ENCODE measurements at regions not wholly inside any gene's neighbourhood (a gene's known extent, or its start where the extent isn't known, plus 50 kb on each side); places are given as distances from the start of the nearest gene placed in this dataset.

- DNase-seq, result no peak
Measured at GRCh38 chr9:80259079-80259478, 687.3 kb downstream of the TLE4 start.

- no peak for DNase-seq
Measured at GRCh38 chr9:80251778-80252177, 680.0 kb downstream of the TLE4 start.

- DNase-seq, result no peak
Measured at GRCh38 chr9:80242022-80242421, 670.3 kb downstream of the TLE4 start.

GRCh38 chr9:80235752-80236151, 664.0 kb downstream of the TLE4 start:
- no peak for DNase-seq

DNA sequence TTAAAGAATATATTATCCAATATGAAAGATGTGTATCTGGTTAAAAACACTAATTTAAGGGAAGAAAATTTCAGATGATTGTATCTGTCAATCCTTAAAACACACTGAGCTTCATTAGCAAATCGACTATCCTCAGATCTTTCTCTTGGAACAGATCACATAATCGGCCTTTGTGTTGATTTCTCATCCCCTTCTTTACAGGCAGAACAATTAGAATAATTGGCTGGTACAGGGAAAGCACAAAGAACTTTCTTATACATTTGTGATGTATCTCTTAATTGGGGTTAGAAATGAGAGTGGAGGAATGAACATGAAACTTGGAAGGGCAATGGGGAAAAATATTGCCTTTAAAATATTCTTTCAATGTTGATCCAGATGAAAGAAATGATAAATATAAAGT, 662.1 kb downstream of the TLE4 start:
- no peak for DNase-seq

GRCh38 chr9:80233102-80233843, 661.5 kb downstream of the TLE4 start:
- DNase-seq, result no peak

DNA sequence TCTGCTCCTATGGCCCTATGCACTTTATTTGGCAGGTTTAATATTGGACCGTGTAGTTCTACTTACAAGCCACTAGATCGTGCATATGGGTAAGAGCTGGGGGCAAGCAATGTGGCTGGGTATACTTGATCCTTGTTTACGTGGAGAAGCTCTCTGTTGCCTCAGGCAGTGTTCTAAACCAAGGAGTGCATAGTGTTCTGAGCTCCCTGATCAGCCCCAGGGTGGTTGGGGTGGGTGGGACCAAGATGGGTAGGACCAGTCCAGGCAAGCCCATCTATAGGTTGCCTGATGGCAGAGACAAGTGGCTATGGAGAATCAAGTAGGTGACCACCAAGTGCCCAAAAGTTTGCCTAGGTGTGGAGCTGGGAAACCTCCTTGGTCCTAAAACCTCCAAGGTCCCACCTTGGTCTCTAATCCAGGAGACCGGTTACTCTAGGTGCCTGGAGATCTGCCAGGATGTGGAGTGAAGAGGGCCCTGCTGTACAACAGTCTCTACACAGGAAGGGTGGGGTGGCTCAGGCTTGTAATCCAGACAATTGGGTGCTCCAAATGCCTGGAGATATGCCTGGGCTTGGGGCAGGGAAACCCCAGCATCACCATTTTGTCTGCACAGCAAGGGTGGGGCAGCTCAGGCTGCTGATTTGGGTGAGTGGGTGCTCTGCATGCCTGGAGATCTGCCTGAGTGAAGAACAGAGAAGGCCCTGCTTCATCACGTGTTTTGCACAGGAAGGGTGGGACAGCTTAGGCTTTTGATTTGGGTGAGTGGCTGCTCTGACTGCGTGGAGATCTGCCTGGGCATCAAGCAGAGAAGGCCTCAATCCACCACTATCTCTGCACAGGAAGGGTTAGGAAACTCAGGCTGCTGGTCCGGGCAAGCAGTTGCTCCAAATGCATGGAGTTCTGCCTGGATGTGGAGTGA, 659.8 kb downstream of the TLE4 start:
- no peak for DNase-seq

DNA sequence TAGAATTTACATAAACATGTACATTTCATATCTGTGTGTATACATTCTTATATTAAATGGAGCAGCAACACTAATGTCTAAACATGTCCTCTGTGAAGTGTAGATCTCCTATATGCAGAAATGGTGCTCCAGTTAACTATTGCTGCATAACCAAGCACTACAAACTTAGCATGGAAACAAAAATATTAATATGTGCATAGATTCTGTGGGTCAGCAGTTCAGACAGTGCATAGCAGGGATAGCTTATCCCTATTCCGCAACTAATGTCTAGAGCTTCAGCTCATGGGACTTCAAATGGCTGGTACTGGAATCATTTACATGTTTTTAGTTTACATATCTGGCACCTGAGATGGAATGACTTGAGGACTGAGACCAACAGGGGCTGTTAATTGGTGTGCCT, 652.1 kb downstream of the TLE4 start:
- no peak for DNase-seq

DNA sequence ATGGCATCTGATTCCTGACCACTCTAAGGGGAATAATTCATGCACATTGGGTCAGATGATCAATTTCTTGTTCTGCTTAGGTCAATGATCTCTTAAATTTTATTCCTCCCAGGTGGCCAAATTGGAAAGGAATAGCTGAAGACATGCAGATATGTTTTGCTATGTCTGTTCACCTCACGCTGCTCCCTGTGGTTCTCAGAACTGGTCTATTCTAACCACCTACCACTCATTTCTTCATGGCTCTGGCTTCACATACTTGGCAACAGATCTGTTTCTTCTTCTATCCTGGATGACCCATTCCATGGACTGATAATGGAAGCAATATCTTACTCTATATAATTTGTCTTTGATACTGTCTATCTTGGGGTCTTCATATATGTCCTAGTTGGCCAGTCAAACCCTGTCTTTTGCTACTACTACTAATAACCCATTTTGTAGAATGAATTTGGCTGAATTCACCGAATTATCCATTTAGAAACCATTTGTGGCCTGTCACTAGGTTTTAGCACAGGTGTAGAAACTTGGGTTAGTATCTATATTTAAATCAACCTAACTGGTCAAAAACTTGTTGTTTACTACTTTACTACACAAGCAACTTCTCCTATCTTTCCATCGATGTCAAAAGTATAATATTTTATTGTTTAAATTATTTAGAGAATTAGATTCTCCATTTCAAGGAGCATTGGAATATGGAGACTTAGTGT, 650.9 kb downstream of the TLE4 start:
- no peak for DNase-seq

GRCh38 chr9:80218328-80218727, 646.6 kb downstream of the TLE4 start:
- DNase-seq, result no peak

DNA sequence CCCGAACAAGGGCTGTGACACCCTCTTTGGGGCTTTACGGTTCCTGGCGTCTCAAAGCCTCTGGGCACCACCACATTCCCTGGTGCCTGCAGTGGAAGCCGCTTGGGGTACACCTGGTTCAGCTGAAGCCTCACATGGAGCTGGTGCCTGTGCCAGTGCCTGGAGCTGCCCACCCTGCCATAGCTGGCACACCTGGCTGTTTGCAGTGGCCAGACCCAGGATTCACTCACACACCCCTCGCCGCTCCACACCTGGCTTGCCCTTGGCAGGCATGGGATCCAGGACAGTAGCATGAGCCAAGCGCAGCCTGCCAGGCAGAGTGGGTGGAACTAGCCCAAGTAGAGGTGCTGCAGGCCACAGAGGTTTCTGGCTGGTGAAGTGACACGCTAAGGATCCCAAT, 641.8 kb downstream of the TLE4 start:
- no peak for DNase-seq

GRCh38 chr9:80208696-80209095, 636.9 kb downstream of the TLE4 start:
- DNase-seq, result no peak

- no peak for DNase-seq
Measured at GRCh38 chr9:80204054-80204453, 632.3 kb downstream of the TLE4 start.

DNA sequence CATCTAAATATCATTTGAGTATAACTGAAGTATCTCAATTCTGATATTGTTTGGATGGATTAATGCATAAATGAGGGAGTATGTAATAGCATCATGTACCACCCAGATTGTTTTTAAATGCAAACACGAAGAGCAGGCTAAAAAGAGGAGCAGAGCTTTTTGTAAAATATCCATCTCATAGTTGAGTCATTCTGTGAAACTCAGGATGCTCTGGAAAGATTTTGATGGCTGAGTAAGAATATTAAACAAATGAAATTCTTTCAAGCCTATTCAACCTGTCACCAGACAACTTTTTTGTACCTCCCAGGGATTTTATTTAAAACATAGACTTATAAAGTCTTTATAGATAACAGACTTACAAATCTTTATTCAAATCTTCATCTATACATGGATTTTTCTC, 625.9 kb downstream of the TLE4 start:
- no peak for DNase-seq

GRCh38 chr9:80191108-80191507, 619.3 kb downstream of the TLE4 start:
- no peak for DNase-seq

DNA sequence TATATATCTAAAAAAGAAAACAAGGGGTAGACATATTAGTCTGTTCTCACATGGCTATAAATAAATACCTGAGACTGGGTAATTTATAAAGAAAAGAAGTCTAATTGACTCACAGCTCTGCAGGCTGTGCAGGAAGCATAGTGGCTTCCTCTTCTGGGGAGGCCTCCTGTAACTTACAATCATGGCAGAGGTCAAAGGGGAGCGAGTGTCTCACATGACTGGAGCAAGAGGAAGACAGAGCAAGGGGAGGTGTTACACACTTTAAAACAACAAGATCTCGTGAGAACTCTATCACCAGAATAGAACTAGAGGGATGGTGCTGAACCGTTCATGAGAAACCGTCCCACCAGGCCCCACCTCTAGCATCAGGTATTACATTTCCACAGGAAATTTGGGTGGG, 616.8 kb downstream of the TLE4 start:
- DNase-seq, result no peak

DNA sequence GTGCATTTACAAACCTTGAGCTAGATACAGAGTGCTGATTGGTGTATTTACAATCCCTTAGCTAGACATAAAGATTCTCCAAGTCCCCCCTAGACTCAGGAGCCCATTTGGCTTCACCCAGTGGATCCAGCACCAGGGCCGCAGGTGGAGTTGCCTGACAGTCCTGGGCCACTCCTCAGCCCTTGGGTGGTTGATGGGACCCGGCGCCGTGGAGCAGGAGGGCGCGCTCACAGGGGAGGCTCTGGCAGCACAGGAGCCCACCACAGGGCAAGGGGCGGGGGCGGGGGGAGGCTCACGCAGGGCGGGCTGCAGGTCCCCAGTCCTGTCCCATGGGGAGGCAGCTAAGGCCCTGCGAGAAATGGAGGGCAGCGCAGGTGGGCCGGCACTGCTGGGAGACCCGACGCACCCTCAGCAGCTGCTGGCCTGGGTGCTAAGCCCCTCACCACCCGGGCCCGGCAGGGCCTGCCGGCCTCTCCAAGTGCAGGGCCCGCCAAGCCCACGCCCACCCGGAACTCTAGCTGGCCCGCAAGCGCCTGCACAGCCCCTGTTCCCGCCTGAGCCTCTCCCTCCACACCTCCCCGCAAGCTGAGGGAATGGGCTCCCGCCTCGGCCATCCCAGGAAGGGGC, 613.5 kb downstream of the TLE4 start:
- DNase-seq, result no peak

GRCh38 chr9:80177949-80178480, 606.2 kb downstream of the TLE4 start:
- DNase-seq, result no peak

GRCh38 chr9:80175286-80176150, 603.8 kb downstream of the TLE4 start:
- DNase-seq, result no peak

- no peak for DNase-seq
Measured at GRCh38 chr9:80163889-80164288, 592.1 kb downstream of the TLE4 start.

GRCh38 chr9:80158554-80159170, 586.9 kb downstream of the TLE4 start:
- no peak for DNase-seq
